Activated naive CD8-positive, alpha-beta T cell treated with anti-CD3 and anti-CD28 coated beads for 36 hours (primary cell): ENCODE measurements at regions not wholly inside any gene's neighbourhood (a gene's known extent, or its start where the extent isn't known, plus 50 kb on each side); places are given as distances from the start of the nearest gene placed in this dataset.

Experiments
- DNase-seq: peaks from one replicate; pipeline ENCODE4 v3.0.0; 2021
- H3K27ac Mint-ChIP-seq: one replicate; pipeline ENCODE4 v1.8.0; 2022; ENCODE audit warnings: mild to moderate bottlenecking, moderate library complexity, mixed read lengths
- H3K27me3 Mint-ChIP-seq: one replicate; pipeline ENCODE4 v1.8.0; 2022; ENCODE audit warnings: mild to moderate bottlenecking, mixed read lengths
- H3K36me3 Mint-ChIP-seq: one replicate; pipeline ENCODE4 v1.8.0; 2021; ENCODE audit warnings: mild to moderate bottlenecking, mixed read lengths
- H3K4me1 Mint-ChIP-seq: one replicate; pipeline ENCODE4 v1.8.0; 2021; ENCODE audit warnings: mixed read lengths
- H3K4me3 Mint-ChIP-seq: one replicate; pipeline ENCODE4 v1.8.0; 2022; ENCODE audit warnings: mild to moderate bottlenecking, moderate library complexity, mixed read lengths
- H3K9me3 Mint-ChIP-seq: one replicate; pipeline ENCODE4 v1.8.0; 2022; ENCODE audit warnings: mixed read lengths

GRCh38 chr2:191597186-191597751 lies 80.7 kb upstream of the NABP1 start:
- no peaks in the 10 kb centered on the region for H3K27me3 Mint-ChIP-seq
- H3K27ac Mint-ChIP-seq: no peak overlapping the region
- no peaks in the 10 kb centered on the region for H3K9me3 Mint-ChIP-seq
- H3K4me1 Mint-ChIP-seq: peaks cover 5% of the 10 kb centered on the region
- no peaks in the 10 kb centered on the region for H3K36me3 Mint-ChIP-seq
- no peak for DNase-seq
- H3K4me3 Mint-ChIP-seq: no peak overlapping the region

GRCh38 chr2:191598296-191598695 lies 79.6 kb upstream of the NABP1 start:
- Mint-ChIP-seq H3K27ac (no peak overlapping the region), H3K4me3 (no peak overlapping the region), H3K36me3 (no peaks in the 10 kb centered on the region), H3K4me1 (peaks cover 5% of the 10 kb centered on the region), H3K27me3 (no peaks in the 10 kb centered on the region), H3K9me3 (no peaks in the 10 kb centered on the region)
- DNase-seq: no peak

GRCh38 chr2:191601060-191601459 lies 76.9 kb upstream of the NABP1 start:
- Mint-ChIP-seq H3K9me3 (no peaks in the 10 kb centered on the region), H3K27me3 (no peaks in the 10 kb centered on the region), H3K4me3 (no peak overlapping the region), H3K36me3 (no peaks in the 10 kb centered on the region), H3K27ac (no peak overlapping the region), H3K4me1 (peaks cover 2% of the 10 kb centered on the region)
- no peak for DNase-seq

- H3K27ac Mint-ChIP-seq: no peak overlapping the region
- no peak overlapping the region for H3K4me3 Mint-ChIP-seq
- no peak for DNase-seq
- H3K9me3 Mint-ChIP-seq: no peaks in the 10 kb centered on the region
- H3K27me3 Mint-ChIP-seq: no peaks in the 10 kb centered on the region
- H3K4me1 Mint-ChIP-seq: peaks cover 8% of the 10 kb centered on the region
- no peaks in the 10 kb centered on the region for H3K36me3 Mint-ChIP-seq
Measured at GRCh38 chr2:191604154-191604553, 73.8 kb upstream of the NABP1 start.

- Mint-ChIP-seq H3K4me3 (no peak overlapping the region), H3K27ac (no peak overlapping the region), H3K4me1 (peaks cover 6% of the 10 kb centered on the region), H3K36me3 (no peaks in the 10 kb centered on the region), H3K9me3 (no peaks in the 10 kb centered on the region), H3K27me3 (no peaks in the 10 kb centered on the region)
- no peak for DNase-seq
Measured at GRCh38 chr2:191607096-191607495, 70.8 kb upstream of the NABP1 start.

- H3K9me3 Mint-ChIP-seq: peaks cover 1% of the 10 kb centered on the region
- H3K4me1 Mint-ChIP-seq: peaks cover 14% of the 10 kb centered on the region
Measured at GRCh38 chr2:191610756-191611155, 67.2 kb upstream of the NABP1 start.

GRCh38 chr2:191611614-191612013 lies 66.3 kb upstream of the NABP1 start:
- no peak overlapping the region for H3K4me3 Mint-ChIP-seq
- H3K4me1 Mint-ChIP-seq: peaks cover 19% of the 10 kb centered on the region
- DNase-seq: no peak
- H3K27ac Mint-ChIP-seq: no peak overlapping the region
- H3K27me3 Mint-ChIP-seq: no peaks in the 10 kb centered on the region
- H3K9me3 Mint-ChIP-seq: peaks cover 4% of the 10 kb centered on the region
- H3K36me3 Mint-ChIP-seq: peaks cover 4% of the 10 kb centered on the region

More at GRCh38 chr2:191610756-191611155, 67.2 kb upstream of the NABP1 start:
- H3K4me3 Mint-ChIP-seq: no peak overlapping the region
- peaks cover 3% of the 10 kb centered on the region for H3K36me3 Mint-ChIP-seq
- no peak overlapping the region for H3K27ac Mint-ChIP-seq
- no peak for DNase-seq
- no peaks in the 10 kb centered on the region for H3K27me3 Mint-ChIP-seq

- Mint-ChIP-seq H3K9me3 (peaks cover 5% of the 10 kb centered on the region), H3K27ac (no peak overlapping the region), H3K36me3 (peaks cover 5% of the 10 kb centered on the region), H3K4me3 (no peak overlapping the region), H3K27me3 (no peaks in the 10 kb centered on the region), H3K4me1 (peaks cover 17% of the 10 kb centered on the region)
- DNase-seq: no peak
Measured at GRCh38 chr2:191612496-191612895, 65.4 kb upstream of the NABP1 start.

GRCh38 chr2:191614759-191615158 lies 63.2 kb upstream of the NABP1 start:
- Mint-ChIP-seq H3K36me3 (peaks cover 15% of the 10 kb centered on the region), H3K9me3 (peaks cover 5% of the 10 kb centered on the region), H3K27ac (no peak overlapping the region), H3K4me1 (peaks cover 38% of the 10 kb centered on the region), H3K27me3 (no peaks in the 10 kb centered on the region), H3K4me3 (no peak overlapping the region)
- no peak for DNase-seq

GRCh38 chr2:191615596-191615995 lies 62.3 kb upstream of the NABP1 start:
- no peak overlapping the region for H3K27ac Mint-ChIP-seq
- no peaks in the 10 kb centered on the region for H3K27me3 Mint-ChIP-seq
- DNase-seq: no peak
- H3K4me1 Mint-ChIP-seq: peaks cover 44% of the 10 kb centered on the region
- H3K36me3 Mint-ChIP-seq: peaks cover 16% of the 10 kb centered on the region
- peaks cover 5% of the 10 kb centered on the region for H3K9me3 Mint-ChIP-seq
- H3K4me3 Mint-ChIP-seq: no peak overlapping the region

GRCh38 chr2:191617575-191617974 lies 60.4 kb upstream of the NABP1 start:
- Mint-ChIP-seq H3K4me1 (peaks cover 52% of the 10 kb centered on the region), H3K4me3 (no peak overlapping the region)

GRCh38 chr2:191618046-191618780 lies 59.7 kb upstream of the NABP1 start:
- DNase-seq: no peak
- H3K4me3 Mint-ChIP-seq: peak overlapping the region; percentile 15
- H3K4me1 Mint-ChIP-seq: peaks cover 54% of the 10 kb centered on the region
- no peaks in the 10 kb centered on the region for H3K27me3 Mint-ChIP-seq
- H3K36me3 Mint-ChIP-seq: peaks cover 19% of the 10 kb centered on the region
- H3K27ac Mint-ChIP-seq: peak overlapping the region; percentile 96
- peaks cover 5% of the 10 kb centered on the region for H3K9me3 Mint-ChIP-seq

More at GRCh38 chr2:191617575-191617974, 60.4 kb upstream of the NABP1 start:
- Mint-ChIP-seq H3K27ac (peak overlapping the region; percentile 96), H3K27me3 (no peaks in the 10 kb centered on the region), H3K36me3 (peaks cover 19% of the 10 kb centered on the region), H3K9me3 (peaks cover 5% of the 10 kb centered on the region)
- DNase-seq: peak; percentile 42

GRCh38 chr2:191618786-191619185 lies 59.1 kb upstream of the NABP1 start:
- Mint-ChIP-seq H3K4me1 (peaks cover 55% of the 10 kb centered on the region), H3K27ac (peak overlapping the region; percentile 96), H3K36me3 (peaks cover 19% of the 10 kb centered on the region), H3K4me3 (no peak overlapping the region), H3K9me3 (peaks cover 5% of the 10 kb centered on the region), H3K27me3 (no peaks in the 10 kb centered on the region)
- DNase-seq: no peak

- Mint-ChIP-seq H3K4me1 (peaks cover 68% of the 10 kb centered on the region), H3K27ac (peak overlapping the region; percentile 78), H3K4me3 (no peak overlapping the region), H3K9me3 (peaks cover 5% of the 10 kb centered on the region), H3K27me3 (no peaks in the 10 kb centered on the region), H3K36me3 (peaks cover 28% of the 10 kb centered on the region)
- DNase-seq: no peak
Measured at GRCh38 chr2:191620144-191620543, 57.8 kb upstream of the NABP1 start.

- Mint-ChIP-seq H3K4me3 (no peak overlapping the region), H3K36me3 (peaks cover 25% of the 10 kb centered on the region), H3K27ac (no peak overlapping the region), H3K4me1 (peaks cover 61% of the 10 kb centered on the region), H3K27me3 (no peaks in the 10 kb centered on the region), H3K9me3 (no peaks in the 10 kb centered on the region)
- no peak for DNase-seq
Measured at GRCh38 chr2:191622374-191623320, 55.3 kb upstream of the NABP1 start.
